Kidney (tissue), 13 donors: ENCODE measurements at regions not wholly inside any gene's neighbourhood (a gene's known extent, or its start where the extent isn't known, plus 50 kb on each side); places are given as distances from the start of the nearest gene placed in this dataset.

ENCODE experiments used
- DNase-seq, 5 donors: peaks; one replicate each; pipeline ENCODE4 v3.0.0-alpha.2; 2013 to 2020
- FAIRE-seq: peaks from 2 replicates; lab custom pipeline; 2012; peaks lifted over from hg19 to GRCh38; lab: Jason Lieb, UNC
- H3K27ac ChIP-seq, 2 donors: one replicate each; pipeline ENCODE4 v1.7.0; 2013; ENCODE audit warnings: low read depth in 2 of 2, low read length in 2 of 2, inconsistent platforms in 1 of 2
- H3K27me3 ChIP-seq: one replicate; pipeline ENCODE4 v1.7.1; 2013; ENCODE audit warnings: low read length, inconsistent platforms; ENCODE audit not compliant: control insufficient read depth, insufficient read depth
- H3K36me3 ChIP-seq, 3 donors: one replicate each; pipeline versions ENCODE4 v1.7.0 to v1.7.1; 2013; ENCODE audit warnings: low read length in 3 of 3, control low read depth in 1 of 3, inconsistent platforms in 1 of 3; ENCODE audit not compliant: insufficient read depth in 3 of 3, control insufficient read depth in 2 of 3
- H3K4me1 ChIP-seq, 3 donors: one replicate each; pipeline versions ENCODE4 v1.7.0 to v1.7.1; 2013; ENCODE audit warnings: low read length in 3 of 3, inconsistent platforms in 1 of 3, low read depth in 1 of 3; ENCODE audit not compliant: control insufficient read depth in 2 of 3, insufficient read depth in 2 of 3
- H3K4me3 ChIP-seq, 3 donors: one replicate each; pipeline versions ENCODE4 v1.7.0 to v1.8.1; 2013; ENCODE audit warnings: low read length in 3 of 3, control low read depth in 1 of 3, inconsistent platforms in 1 of 3
- H3K9ac ChIP-seq, 3 donors: one replicate each; pipeline versions ENCODE4 v1.7.0 to v1.7.1; 2013; ENCODE audit warnings: low read length in 3 of 3, control low read depth in 1 of 3, inconsistent platforms in 1 of 3
- H3K9me3 ChIP-seq, 3 donors: one replicate each; pipeline versions ENCODE4 v1.7.0 to v1.7.1; 2013; ENCODE audit warnings: low read length in 3 of 3, control low read depth in 1 of 3, inconsistent platforms in 1 of 3; ENCODE audit not compliant: control insufficient read depth in 2 of 3, insufficient read depth in 1 of 3
- intact Hi-C: fragments of 100-400 bp; cut with DNase I; formaldehyde crosslinking; loops from one replicate; pipeline ENCODE4 v1.11.1; 2022
- TF ChIP-seq, protein P1 (sequence below): IDR thresholded peaks from 3 replicates; pipeline ENCODE4 v1.5.1; 2012; ENCODE audit warnings: mild to moderate bottlenecking, moderate library complexity, borderline replicate concordance; ENCODE audit not compliant: insufficient read depth; ENCODE audit errors: extremely low read depth
- donor health status: control.
- donor health status: control.
- donor health status: control.
- donor health status: control.
- donor health status: control.
- donor health status: DM: yes; HTN: yes; CAD: no.
- donor health status: Normal renal cell carcinoma (clear cell type).

DNA sequence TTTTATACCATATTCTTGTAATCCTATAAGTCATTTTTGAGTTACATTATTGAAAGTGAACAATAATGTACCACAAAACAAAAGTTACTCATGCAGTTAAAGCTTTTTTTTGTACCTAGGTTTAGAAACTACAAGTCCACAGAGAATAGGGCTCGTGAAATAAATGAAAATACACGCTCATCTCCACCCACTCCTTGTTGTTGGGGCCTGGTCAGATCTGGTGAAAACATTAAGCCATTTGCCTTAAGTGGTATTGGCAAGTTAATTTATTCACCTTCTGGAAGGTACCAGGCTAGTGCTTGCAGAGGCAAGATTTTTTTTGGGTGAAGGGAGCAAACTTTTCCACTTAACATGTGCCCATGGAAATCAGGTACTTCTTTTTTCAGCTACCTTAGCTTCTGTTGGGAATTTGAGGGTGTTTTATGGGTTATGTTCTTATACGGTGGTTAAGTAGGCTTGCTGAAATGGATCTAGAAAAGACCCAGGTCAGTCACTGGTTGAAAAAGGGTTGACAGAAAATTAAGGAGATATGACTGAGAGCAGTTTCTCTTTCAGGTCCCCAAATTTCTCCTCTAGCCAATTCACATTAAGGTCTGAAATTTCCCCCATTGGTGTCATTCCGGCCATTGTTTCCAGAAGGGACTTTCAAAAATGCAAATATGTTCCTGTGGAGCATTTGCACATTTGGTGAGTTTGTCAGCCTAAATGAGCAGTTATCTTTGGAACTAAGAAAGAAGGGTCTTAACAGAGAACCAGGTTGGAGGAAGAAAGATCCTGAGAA lies 143.3 kb downstream of the KCNRG start:
- intact Hi-C loops: no loop called here
- Histone ChIP-seq H3K4me1 (no peaks in the 10 kb centered on the region), H3K27me3 (no peaks in the 10 kb centered on the region), H3K27ac (no peak overlapping the region), H3K9me3 (no peaks in the 10 kb centered on the region), H3K9ac (no peak overlapping the region), H3K36me3 (no peaks in the 10 kb centered on the region), H3K4me3 (no peak overlapping the region)
- no peak for DNase-seq
- TF ChIP-seq, protein P1, sequence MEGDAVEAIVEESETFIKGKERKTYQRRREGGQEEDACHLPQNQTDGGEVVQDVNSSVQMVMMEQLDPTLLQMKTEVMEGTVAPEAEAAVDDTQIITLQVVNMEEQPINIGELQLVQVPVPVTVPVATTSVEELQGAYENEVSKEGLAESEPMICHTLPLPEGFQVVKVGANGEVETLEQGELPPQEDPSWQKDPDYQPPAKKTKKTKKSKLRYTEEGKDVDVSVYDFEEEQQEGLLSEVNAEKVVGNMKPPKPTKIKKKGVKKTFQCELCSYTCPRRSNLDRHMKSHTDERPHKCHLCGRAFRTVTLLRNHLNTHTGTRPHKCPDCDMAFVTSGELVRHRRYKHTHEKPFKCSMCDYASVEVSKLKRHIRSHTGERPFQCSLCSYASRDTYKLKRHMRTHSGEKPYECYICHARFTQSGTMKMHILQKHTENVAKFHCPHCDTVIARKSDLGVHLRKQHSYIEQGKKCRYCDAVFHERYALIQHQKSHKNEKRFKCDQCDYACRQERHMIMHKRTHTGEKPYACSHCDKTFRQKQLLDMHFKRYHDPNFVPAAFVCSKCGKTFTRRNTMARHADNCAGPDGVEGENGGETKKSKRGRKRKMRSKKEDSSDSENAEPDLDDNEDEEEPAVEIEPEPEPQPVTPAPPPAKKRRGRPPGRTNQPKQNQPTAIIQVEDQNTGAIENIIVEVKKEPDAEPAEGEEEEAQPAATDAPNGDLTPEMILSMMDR: no peak
- no peak for FAIRE-seq

DNA sequence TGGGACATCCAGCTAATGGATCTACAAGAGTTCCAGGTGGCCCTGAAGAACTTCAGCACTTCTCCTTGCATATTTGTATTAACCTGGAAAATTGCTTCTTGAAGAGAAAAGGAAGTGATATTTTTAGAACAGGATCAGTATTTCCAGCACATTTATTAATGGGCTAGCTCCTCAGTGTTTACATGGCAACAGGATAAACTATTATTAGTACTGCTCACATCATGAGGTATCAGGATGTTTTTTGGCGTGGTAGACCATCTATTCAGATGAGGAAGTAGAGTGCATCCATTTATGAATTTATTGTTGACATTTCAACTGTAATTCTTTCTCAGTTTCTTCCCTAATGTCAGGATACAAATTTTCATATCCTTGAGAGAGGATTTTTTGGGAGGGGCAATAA lies 144.4 kb downstream of the KCNRG start:
- FAIRE-seq: no peak
- intact Hi-C loops: no loop called here

DNA sequence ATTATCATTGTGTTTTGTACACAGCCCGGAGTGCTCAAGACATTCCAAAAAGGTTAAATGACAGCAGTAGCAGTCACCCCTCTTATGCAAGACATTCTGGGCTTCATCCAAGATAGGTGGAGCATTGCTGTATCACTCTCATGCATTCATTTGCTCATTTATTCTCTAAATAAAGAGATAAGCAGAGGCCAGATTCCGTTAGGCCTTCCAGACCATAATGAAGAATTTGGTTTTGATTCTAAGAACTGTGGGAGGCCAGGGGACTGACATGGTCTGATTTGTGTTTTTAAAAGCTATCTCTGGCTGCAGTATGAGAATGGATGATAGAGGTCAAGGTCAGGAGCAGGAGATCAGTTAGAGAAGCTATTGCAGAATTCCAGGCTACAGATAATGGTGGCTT lies 145.8 kb downstream of the KCNRG start:
- no peak for DNase-seq
- H3K27me3 ChIP-seq: no peaks in the 10 kb centered on the region
- TF ChIP-seq, protein P1: no peak
- no peaks in the 10 kb centered on the region for H3K4me1 ChIP-seq
- no peak for FAIRE-seq
- no peak overlapping the region for H3K4me3 ChIP-seq
- no peaks in the 10 kb centered on the region for H3K9me3 ChIP-seq
- H3K9ac ChIP-seq: no peak overlapping the region
- no peak overlapping the region for H3K27ac ChIP-seq
- H3K36me3 ChIP-seq: no peaks in the 10 kb centered on the region
- intact Hi-C loops: no loop called here

More for the DNA sequence above, 144.4 kb downstream of the KCNRG start:
- H3K9ac ChIP-seq: no peak overlapping the region
- no peak overlapping the region for H3K4me3 ChIP-seq
- H3K27me3 ChIP-seq: no peaks in the 10 kb centered on the region
- H3K9me3 ChIP-seq: no peaks in the 10 kb centered on the region
- TF ChIP-seq, protein P1: no peak
- no peaks in the 10 kb centered on the region for H3K36me3 ChIP-seq
- DNase-seq: no peak
- H3K4me1 ChIP-seq: no peaks in the 10 kb centered on the region
- no peak overlapping the region for H3K27ac ChIP-seq
